Uterus (tissue), 3 donors: ENCODE measurements at regions not wholly inside any gene's neighbourhood (a gene's known extent, or its start where the extent isn't known, plus 50 kb on each side); places are given as distances from the start of the nearest gene placed in this dataset.

Experiments
- DNase-seq, 2 donors: peaks; one replicate each; pipeline ENCODE4 v3.0.0-alpha.2; 2019 to 2020
- H3K27ac ChIP-seq, 2 donors: fragments of 200-600 bp; sonication (generic); 1 replicate in 1 of 2; 2 replicates in 1 of 2; pipeline ENCODE4 v1.5.1; 2016 to 2018
- H3K27me3 ChIP-seq, 2 donors: fragments of 200-600 bp; sonication (generic); one replicate each; pipeline ENCODE4 v1.5.1; 2018 to 2019; ENCODE audit warnings: control low read depth in 1 of 2
- H3K36me3 ChIP-seq, 2 donors: fragments of 200-600 bp; sonication (generic); one replicate each; pipeline ENCODE4 v1.5.1; 2019; ENCODE audit warnings: control low read depth in 1 of 2
- H3K4me1 ChIP-seq, 2 donors: fragments of 200-600 bp; sonication (generic); one replicate each; pipeline ENCODE4 v1.5.1; 2018 to 2019; ENCODE audit warnings: control low read depth in 1 of 2
- H3K4me3 ChIP-seq, 2 donors: fragments of 200-600 bp; sonication (generic); 1 replicate in 1 of 2; 2 replicates in 1 of 2; pipeline ENCODE4 v1.5.1; 2018 to 2019; ENCODE audit warnings: mild to moderate bottlenecking in 1 of 2
- H3K9me3 ChIP-seq, 2 donors: fragments of 200-600 bp; sonication (generic); one replicate each; pipeline ENCODE4 v1.5.1; 2019; ENCODE audit warnings: control low read depth in 1 of 2
- CTCF ChIP-seq, 4 experiments: fragments of 200-600 bp in 2 of 4; fragments of 450-650 bp in 2 of 4; sonication (generic) in 2 of 4; IDR thresholded peaks; one replicate each; pipeline ENCODE4 v1.5.1; 2016 to 2019; ENCODE audit warnings: antibody characterized with exemption in 4 of 4, mild to moderate bottlenecking in 2 of 4, moderate library complexity in 1 of 4
- POLR2A ChIP-seq, 2 donors: fragments of 450-650 bp; IDR thresholded peaks; one replicate each; pipeline ENCODE4 v1.6.1; 2016; ENCODE audit warnings: antibody characterized with exemption in 2 of 2, mild to moderate bottlenecking in 1 of 2, moderate library complexity in 1 of 2
- intact Hi-C: fragments of 100-400 bp; cut with DNase I; formaldehyde crosslinking; loops from one replicate; pipeline ENCODE4 v1.15.1; 2023; ENCODE audit warnings: low total_unique reads
- donor health status: DM: yes; HTN: yes; CAD: no.

DNA sequence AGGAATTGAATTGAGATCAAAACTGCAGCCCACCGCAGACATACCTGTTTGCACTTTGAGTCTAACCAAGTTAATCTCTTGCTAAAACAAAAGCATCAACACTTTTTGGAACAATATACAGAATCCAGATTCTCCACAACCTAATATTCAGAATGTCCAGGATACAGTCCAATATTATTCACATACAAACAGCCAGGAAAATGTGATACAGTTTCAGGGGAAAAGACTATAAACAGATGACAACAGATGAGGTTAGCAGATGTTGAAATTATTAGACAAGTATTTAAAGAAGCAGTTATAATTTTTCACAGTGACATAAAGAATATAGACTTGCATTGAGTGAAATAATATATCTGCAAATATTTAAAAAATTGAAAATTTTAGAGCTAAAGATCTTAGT, 678.1 kb upstream of the CXADR start:
- H3K36me3 ChIP-seq, result no peaks in the 10 kb centered on the region
- TF ChIP-seq CTCF (IDR thresholded peaks at IDR 0.05) (no peak), POLR2A (IDR thresholded peaks at IDR 0.05) (no peak)
- no peak overlapping the region for H3K27ac ChIP-seq
- intact Hi-C loops, result no loop called here
- no peaks in the 10 kb centered on the region for H3K27me3 ChIP-seq
- H3K4me3 ChIP-seq, result no peak overlapping the region
- no peaks in the 10 kb centered on the region for H3K9me3 ChIP-seq
- no peaks in the 10 kb centered on the region for H3K4me1 ChIP-seq
- DNase-seq, result no peak

- DNase-seq, result no peak
- intact Hi-C loops, result no loop called here
- no peaks in the 10 kb centered on the region for H3K36me3 ChIP-seq
- H3K4me1 ChIP-seq, result no peaks in the 10 kb centered on the region
- no peaks in the 10 kb centered on the region for H3K9me3 ChIP-seq
- H3K27ac ChIP-seq, result peak overlapping the region in 1 of 2 donors; percentile 51
- TF ChIP-seq CTCF (IDR thresholded peaks at IDR 0.05) (no peak), POLR2A (IDR thresholded peaks at IDR 0.05) (no peak)
- no peak overlapping the region for H3K4me3 ChIP-seq
- H3K27me3 ChIP-seq, result no peaks in the 10 kb centered on the region
Measured at GRCh38 chr21:16837321-16837720, 675.5 kb upstream of the CXADR start.

DNA sequence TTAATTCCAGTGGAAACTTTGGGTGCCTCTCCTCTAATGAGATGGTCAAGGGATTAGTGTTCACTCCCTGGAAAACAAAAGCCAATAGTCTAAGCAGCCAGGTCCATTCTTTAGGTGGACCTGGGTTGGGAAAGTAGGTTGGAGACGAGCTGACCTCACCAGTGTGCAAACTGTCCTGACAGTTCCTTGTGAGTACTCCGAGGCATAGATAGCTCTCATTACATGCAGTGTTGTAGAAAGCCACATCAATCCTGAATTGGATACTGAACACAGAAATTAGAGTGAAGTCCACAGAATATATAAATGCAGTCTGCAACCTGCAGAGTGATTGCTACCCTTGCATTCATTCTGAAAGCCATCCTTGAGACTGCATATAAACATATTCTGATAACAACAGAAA, 675.1 kb upstream of the CXADR start:
- Histone ChIP-seq H3K4me1 (no peaks in the 10 kb centered on the region), H3K27me3 (no peaks in the 10 kb centered on the region), H3K36me3 (no peaks in the 10 kb centered on the region), H3K9me3 (no peaks in the 10 kb centered on the region), H3K4me3 (no peak overlapping the region), H3K27ac (peak overlapping the region in 1 of 2 donors; percentile 51)
- TF ChIP-seq POLR2A (IDR thresholded peaks at IDR 0.05) (no peak), CTCF (IDR thresholded peaks at IDR 0.05) (no peak)
- intact Hi-C loops, result no loop called here
- DNase-seq, result no peak

GRCh38 chr21:16838331-16838730, 674.5 kb upstream of the CXADR start:
- intact Hi-C loops, result no loop called here
- no peaks in the 10 kb centered on the region for H3K36me3 ChIP-seq
- H3K4me1 ChIP-seq, result no peaks in the 10 kb centered on the region
- TF ChIP-seq POLR2A (IDR thresholded peaks at IDR 0.05) (no peak), CTCF (IDR thresholded peaks at IDR 0.05) (no peak)
- no peaks in the 10 kb centered on the region for H3K27me3 ChIP-seq
- no peak for DNase-seq
- H3K9me3 ChIP-seq, result no peaks in the 10 kb centered on the region
- H3K27ac ChIP-seq, result peak overlapping the region; percentile 42 to 51
- H3K4me3 ChIP-seq, result no peak overlapping the region

DNA sequence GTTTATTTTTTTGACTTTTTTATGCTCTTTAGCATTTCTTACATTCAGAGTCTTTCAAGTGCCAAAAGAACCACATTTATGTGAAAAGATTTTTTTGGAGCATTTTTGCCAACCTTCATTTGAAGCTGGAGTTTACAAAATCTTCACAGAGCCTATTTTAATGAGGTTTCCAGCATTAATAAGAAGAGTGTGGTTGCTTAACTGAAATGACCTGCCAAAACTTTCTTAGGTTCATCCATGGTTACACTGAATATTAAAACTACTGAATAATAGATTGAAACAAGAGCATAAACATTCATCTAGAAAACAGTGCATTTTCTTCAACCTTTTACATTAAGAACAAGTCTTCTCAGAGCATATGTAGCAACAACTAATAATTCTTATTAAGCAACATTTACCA, 672.3 kb upstream of the CXADR start:
- TF ChIP-seq CTCF (IDR thresholded peaks at IDR 0.05), result no peak
- no peak for TF ChIP-seq POLR2A (IDR thresholded peaks at IDR 0.05)
- no peaks in the 10 kb centered on the region for H3K4me1 ChIP-seq
- no peak for DNase-seq
- no peaks in the 10 kb centered on the region for H3K9me3 ChIP-seq
- H3K27me3 ChIP-seq, result no peaks in the 10 kb centered on the region
- no peaks in the 10 kb centered on the region for H3K36me3 ChIP-seq
- H3K4me3 ChIP-seq, result no peak overlapping the region
- H3K27ac ChIP-seq, result peak overlapping the region; percentile 5 to 35
- intact Hi-C loops, result no loop called here
